ENCODE measurements at regions not wholly inside any gene's neighbourhood (a gene's known extent, or its start where the extent isn't known, plus 50 kb on each side); places are given as distances from the start of the nearest gene placed in this dataset.
"Not testable (repeated sequence)": the region's sequence is repeated elsewhere in the genome, so short reads cannot be mapped to it uniquely, and the experiment has no call there.

GRCh38 chr12:31899109-31899508 is 60.1 kb upstream of the RESF1 start:
- BruUV-seq (replicated peaks) = no TSS peak
- no peak for DNase-seq (ENCODE audit: low spot score)
- ChIA-PET POLR2A (ENCODE audit: low non-redundant PET) (no interaction called here), CTCF (no interaction called here)
- H3K4me1 ChIP-seq (ENCODE audit: insufficient read depth, low read length, poor library complexity, severe bottlenecking) = peaks cover 6% of the 10 kb centered on the region
- no peak overlapping the region for H3K27ac ChIP-seq (ENCODE audit: low read depth, low read length, poor library complexity, severe bottlenecking)
- H3K9me3 ChIP-seq (ENCODE audit: low read depth, low read length, poor library complexity, severe bottlenecking) = no peaks in the 10 kb centered on the region
- intact Hi-C loops (cut with micrococcal nuclease; ENCODE audit: unreplicated experiment) = no loop called here
- H3K27me3 ChIP-seq (replicated peaks; ENCODE audit: insufficient read depth, low read depth, low read length, poor library complexity) = no peaks in the 10 kb centered on the region
- H3K36me3 ChIP-seq (ENCODE audit: insufficient read depth, low read length, poor library complexity, severe bottlenecking) = no peaks in the 10 kb centered on the region
- no peak overlapping the region for H3K4me3 ChIP-seq (ENCODE audit: low read depth, low read length, poor library complexity, severe bottlenecking)
- TF ChIP-seq, protein P1, sequence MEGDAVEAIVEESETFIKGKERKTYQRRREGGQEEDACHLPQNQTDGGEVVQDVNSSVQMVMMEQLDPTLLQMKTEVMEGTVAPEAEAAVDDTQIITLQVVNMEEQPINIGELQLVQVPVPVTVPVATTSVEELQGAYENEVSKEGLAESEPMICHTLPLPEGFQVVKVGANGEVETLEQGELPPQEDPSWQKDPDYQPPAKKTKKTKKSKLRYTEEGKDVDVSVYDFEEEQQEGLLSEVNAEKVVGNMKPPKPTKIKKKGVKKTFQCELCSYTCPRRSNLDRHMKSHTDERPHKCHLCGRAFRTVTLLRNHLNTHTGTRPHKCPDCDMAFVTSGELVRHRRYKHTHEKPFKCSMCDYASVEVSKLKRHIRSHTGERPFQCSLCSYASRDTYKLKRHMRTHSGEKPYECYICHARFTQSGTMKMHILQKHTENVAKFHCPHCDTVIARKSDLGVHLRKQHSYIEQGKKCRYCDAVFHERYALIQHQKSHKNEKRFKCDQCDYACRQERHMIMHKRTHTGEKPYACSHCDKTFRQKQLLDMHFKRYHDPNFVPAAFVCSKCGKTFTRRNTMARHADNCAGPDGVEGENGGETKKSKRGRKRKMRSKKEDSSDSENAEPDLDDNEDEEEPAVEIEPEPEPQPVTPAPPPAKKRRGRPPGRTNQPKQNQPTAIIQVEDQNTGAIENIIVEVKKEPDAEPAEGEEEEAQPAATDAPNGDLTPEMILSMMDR (conservative IDR thresholded peaks at IDR 0.05; ENCODE audit: low read depth, low read length) = no peak
- TF ChIP-seq EZH2 (IDR thresholded peaks at IDR 0.05; ENCODE audit: borderline replicate concordance, low read depth, low read length, poor library complexity, severe bottlenecking) = no peak

DNA sequence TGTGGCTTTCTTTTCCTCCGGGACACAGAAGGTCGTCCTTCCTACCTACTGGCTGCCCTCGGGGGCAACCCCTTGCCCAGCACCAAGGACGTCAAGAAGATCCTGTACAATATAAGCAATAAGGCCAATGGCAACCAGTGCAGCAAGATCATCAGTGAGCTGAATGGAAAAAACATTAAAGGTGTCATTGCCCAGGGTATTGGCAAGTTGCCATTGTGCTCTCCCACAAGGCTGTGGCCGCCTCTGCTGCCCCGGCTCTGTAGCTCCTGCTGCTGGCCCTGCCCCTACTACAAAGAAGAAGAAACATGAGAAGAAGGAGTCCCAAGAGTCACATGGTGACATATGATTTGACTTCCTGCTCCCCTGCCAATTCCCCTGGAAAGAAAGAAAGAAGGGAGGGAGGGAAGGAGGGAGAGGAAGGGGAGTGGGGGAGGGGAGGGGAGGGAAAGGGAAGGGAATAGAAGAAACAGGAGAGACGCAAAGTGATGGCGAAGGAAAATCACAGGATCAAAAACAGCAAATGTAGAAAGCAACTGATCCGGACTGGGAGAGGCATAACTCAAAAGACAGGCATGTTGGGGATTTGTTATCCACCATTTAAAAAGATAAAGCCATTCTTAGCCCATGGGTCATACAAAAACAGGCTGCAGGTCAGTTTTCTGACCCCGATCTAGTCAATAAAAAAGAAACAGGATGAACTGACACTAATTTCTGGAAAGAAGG is 61.3 kb upstream of the RESF1 start:
- BruUV-seq (replicated peaks) = no TSS peak
- POLR2A ChIA-PET (ENCODE audit: low non-redundant PET) = no interaction called here
- H3K4me3 ChIP-seq (ENCODE audit: low read depth, low read length, poor library complexity, severe bottlenecking) = no peak overlapping the region

GRCh38 chr12:31897092-31897491 is 62.1 kb upstream of the RESF1 start:
- H3K9me3 ChIP-seq (ENCODE audit: low read depth, low read length, poor library complexity, severe bottlenecking); H3K4me3 ChIP-seq (ENCODE audit: low read depth, low read length, poor library complexity, severe bottlenecking); H3K4me1 ChIP-seq (ENCODE audit: insufficient read depth, low read length, poor library complexity, severe bottlenecking); BruUV-seq (replicated peaks); H3K36me3 ChIP-seq (ENCODE audit: insufficient read depth, low read length, poor library complexity, severe bottlenecking); DNase-seq (ENCODE audit: low spot score); intact Hi-C loops (cut with micrococcal nuclease; ENCODE audit: unreplicated experiment); CTCF ChIA-PET; H3K27me3 ChIP-seq (replicated peaks; ENCODE audit: insufficient read depth, low read depth, low read length, poor library complexity); POLR2A ChIA-PET (ENCODE audit: low non-redundant PET); H3K27ac ChIP-seq (ENCODE audit: low read depth, low read length, poor library complexity, severe bottlenecking): not testable (repeated sequence)

More for the DNA sequence above, 61.3 kb upstream of the RESF1 start:
- no peak overlapping the region for H3K27ac ChIP-seq (ENCODE audit: low read depth, low read length, poor library complexity, severe bottlenecking)
- DNase-seq (ENCODE audit: low spot score) = peak; percentile 61
- H3K27me3 ChIP-seq (replicated peaks; ENCODE audit: insufficient read depth, low read depth, low read length, poor library complexity) = no peaks in the 10 kb centered on the region
- H3K36me3 ChIP-seq (ENCODE audit: insufficient read depth, low read length, poor library complexity, severe bottlenecking) = no peaks in the 10 kb centered on the region
- CTCF ChIA-PET = no interaction called here
- H3K4me1 ChIP-seq (ENCODE audit: insufficient read depth, low read length, poor library complexity, severe bottlenecking) = peaks cover 6% of the 10 kb centered on the region
- intact Hi-C loops (cut with micrococcal nuclease; ENCODE audit: unreplicated experiment) = no loop called here
- no peak for TF ChIP-seq EZH2 (IDR thresholded peaks at IDR 0.05; ENCODE audit: borderline replicate concordance, low read depth, low read length, poor library complexity, severe bottlenecking)
- TF ChIP-seq, protein P1 (conservative IDR thresholded peaks at IDR 0.05; ENCODE audit: low read depth, low read length) = no peak
- no peaks in the 10 kb centered on the region for H3K9me3 ChIP-seq (ENCODE audit: low read depth, low read length, poor library complexity, severe bottlenecking)

GRCh38 chr12:31896514-31897039 is 62.6 kb upstream of the RESF1 start:
- H3K27ac ChIP-seq (ENCODE audit: low read depth, low read length, poor library complexity, severe bottlenecking) = no peak overlapping the region
- POLR2A ChIA-PET (ENCODE audit: low non-redundant PET) = no interaction called here

More at GRCh38 chr12:31896514-31897039, 62.6 kb upstream of the RESF1 start:
- intact Hi-C loops (cut with micrococcal nuclease; ENCODE audit: unreplicated experiment) = no loop called here
- Histone ChIP-seq H3K4me1 (ENCODE audit: insufficient read depth, low read length, poor library complexity, severe bottlenecking) (peaks cover 6% of the 10 kb centered on the region), H3K9me3 (ENCODE audit: low read depth, low read length, poor library complexity, severe bottlenecking) (no peaks in the 10 kb centered on the region), H3K36me3 (ENCODE audit: insufficient read depth, low read length, poor library complexity, severe bottlenecking) (no peaks in the 10 kb centered on the region), H3K27me3 (replicated peaks; ENCODE audit: insufficient read depth, low read depth, low read length, poor library complexity) (no peaks in the 10 kb centered on the region), H3K4me3 (ENCODE audit: low read depth, low read length, poor library complexity, severe bottlenecking) (no peak overlapping the region)
- BruUV-seq (replicated peaks) = no TSS peak
- CTCF ChIA-PET = no interaction called here
- TF ChIP-seq EZH2 (IDR thresholded peaks at IDR 0.05; ENCODE audit: borderline replicate concordance, low read depth, low read length, poor library complexity, severe bottlenecking) = no peak
- TF ChIP-seq, protein P1 (conservative IDR thresholded peaks at IDR 0.05; ENCODE audit: low read depth, low read length) = no peak
- DNase-seq (ENCODE audit: low spot score) = no peak
